GM19397 (cell line): ENCODE measurements at regions not wholly inside any gene's neighbourhood (a gene's known extent, or its start where the extent isn't known, plus 50 kb on each side); places are given as distances from the start of the nearest gene placed in this dataset.
"Not testable (repeated sequence)": the region's sequence is repeated elsewhere in the genome, so short reads cannot be mapped to it uniquely, and the experiment has no call there.

ENCODE experiments used
- ATAC-seq: cut with Tn5 transposase; IDR thresholded peaks from one replicate; pipeline ENCODE4 v1.9.1; 2021; ENCODE audit warnings: mild to moderate bottlenecking, moderate library complexity; ENCODE audit not compliant: unreplicated experiment

- ATAC-seq, result not testable (repeated sequence)
Measured at GRCh38 chr21:6428498-6429092, 4092.8 kb upstream of the TPTE start.

- not testable (repeated sequence) for ATAC-seq
Measured at GRCh38 chr21:6429924-6430323, 4091.5 kb upstream of the TPTE start.

- ATAC-seq, result not testable (repeated sequence)
Measured at GRCh38 chr21:6433149-6433548, 4088.2 kb upstream of the TPTE start.

- ATAC-seq, result not testable (repeated sequence)
Measured at GRCh38 chr21:6436205-6436604, 4085.2 kb upstream of the TPTE start.

- not testable (repeated sequence) for ATAC-seq
Measured at GRCh38 chr21:6436971-6437833, 4084.2 kb upstream of the TPTE start.

- not testable (repeated sequence) for ATAC-seq
Measured at GRCh38 chr21:6437834-6438187, 4083.6 kb upstream of the TPTE start.

GRCh38 chr21:6439058-6439457 is 4082.3 kb upstream of the TPTE start:
- ATAC-seq, result not testable (repeated sequence)

- ATAC-seq, result not testable (repeated sequence)
Measured at GRCh38 chr21:6454648-6455340, 4066.6 kb upstream of the TPTE start.

- ATAC-seq, result not testable (repeated sequence)
Measured at GRCh38 chr21:6456011-6456661, 4065.2 kb upstream of the TPTE start.

- not testable (repeated sequence) for ATAC-seq
Measured at GRCh38 chr21:6459761-6460160, 4061.6 kb upstream of the TPTE start.

GRCh38 chr21:6461358-6461757 is 4060.0 kb upstream of the TPTE start:
- not testable (repeated sequence) for ATAC-seq

- not testable (repeated sequence) for ATAC-seq
Measured at GRCh38 chr21:6464419-6464818, 4057.0 kb upstream of the TPTE start.

GRCh38 chr21:6466081-6466698 is 4055.2 kb upstream of the TPTE start:
- ATAC-seq, result not testable (repeated sequence)

- not testable (repeated sequence) for ATAC-seq
Measured at GRCh38 chr21:6466707-6467106, 4054.7 kb upstream of the TPTE start.

- not testable (repeated sequence) for ATAC-seq
Measured at GRCh38 chr21:6467189-6467774, 4054.1 kb upstream of the TPTE start.

GRCh38 chr21:6467907-6468306 is 4053.5 kb upstream of the TPTE start:
- ATAC-seq, result not testable (repeated sequence)

GRCh38 chr21:6468331-6468860 is 4053.0 kb upstream of the TPTE start:
- not testable (repeated sequence) for ATAC-seq

- ATAC-seq, result not testable (repeated sequence)
Measured at GRCh38 chr21:6474250-6474968, 4047.0 kb upstream of the TPTE start.

GRCh38 chr21:6481116-6481515 is 4040.3 kb upstream of the TPTE start:
- ATAC-seq, result not testable (repeated sequence)
